ENCODE measurements at regions not wholly inside any gene's neighbourhood (a gene's known extent, or its start where the extent isn't known, plus 50 kb on each side); places are given as distances from the start of the nearest gene placed in this dataset.

DNA sequence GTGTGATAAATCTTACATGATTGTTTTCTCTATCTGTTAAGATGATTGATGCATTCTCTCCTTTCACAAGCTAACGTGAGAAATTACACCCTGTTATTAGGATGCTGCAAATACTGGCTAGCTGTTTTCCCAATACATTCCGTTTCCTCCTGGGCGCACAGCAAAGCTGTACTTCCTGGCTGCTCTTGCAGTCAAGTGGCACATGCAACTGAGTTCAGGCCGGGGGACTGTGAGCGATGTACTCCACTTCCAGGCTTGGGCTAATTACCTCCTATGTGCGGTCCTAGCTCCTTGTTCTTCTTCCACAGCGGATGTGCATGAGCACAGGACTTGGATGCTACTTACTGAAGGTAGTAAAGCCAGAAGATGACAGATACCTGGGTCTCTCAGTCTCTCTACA is 234.9 kb upstream of the SESN3 start:
- no peak for TF ChIP-seq POLR2A (IDR thresholded peaks at IDR 0.05)
- no peak for TF ChIP-seq POLR2AphosphoS5 (IDR thresholded peaks at IDR 0.05; ENCODE audit: insufficient read depth in 1 of 2, low read depth in 1 of 2)
- TF ChIP-seq, protein P1, sequence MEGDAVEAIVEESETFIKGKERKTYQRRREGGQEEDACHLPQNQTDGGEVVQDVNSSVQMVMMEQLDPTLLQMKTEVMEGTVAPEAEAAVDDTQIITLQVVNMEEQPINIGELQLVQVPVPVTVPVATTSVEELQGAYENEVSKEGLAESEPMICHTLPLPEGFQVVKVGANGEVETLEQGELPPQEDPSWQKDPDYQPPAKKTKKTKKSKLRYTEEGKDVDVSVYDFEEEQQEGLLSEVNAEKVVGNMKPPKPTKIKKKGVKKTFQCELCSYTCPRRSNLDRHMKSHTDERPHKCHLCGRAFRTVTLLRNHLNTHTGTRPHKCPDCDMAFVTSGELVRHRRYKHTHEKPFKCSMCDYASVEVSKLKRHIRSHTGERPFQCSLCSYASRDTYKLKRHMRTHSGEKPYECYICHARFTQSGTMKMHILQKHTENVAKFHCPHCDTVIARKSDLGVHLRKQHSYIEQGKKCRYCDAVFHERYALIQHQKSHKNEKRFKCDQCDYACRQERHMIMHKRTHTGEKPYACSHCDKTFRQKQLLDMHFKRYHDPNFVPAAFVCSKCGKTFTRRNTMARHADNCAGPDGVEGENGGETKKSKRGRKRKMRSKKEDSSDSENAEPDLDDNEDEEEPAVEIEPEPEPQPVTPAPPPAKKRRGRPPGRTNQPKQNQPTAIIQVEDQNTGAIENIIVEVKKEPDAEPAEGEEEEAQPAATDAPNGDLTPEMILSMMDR (IDR thresholded peaks at IDR 0.05): no peak
- no peaks in the 10 kb centered on the region for H3K4me1 ChIP-seq
- no peaks in the 10 kb centered on the region for H3K9me3 ChIP-seq
- H3K27ac ChIP-seq: no peak overlapping the region
- no peaks in the 10 kb centered on the region for H3K36me3 ChIP-seq
- no peak overlapping the region for H3K4me3 ChIP-seq
- H3K27me3 ChIP-seq: no peaks in the 10 kb centered on the region
- DNase-seq (ENCODE audit: extremely low spot score in 2 of 2): no peak
- intact Hi-C loops (cut with DNase I): no loop called here

- Histone ChIP-seq H3K27ac (no peak overlapping the region), H3K36me3 (no peaks in the 10 kb centered on the region), H3K27me3 (no peaks in the 10 kb centered on the region), H3K4me1 (peaks cover 11% of the 10 kb centered on the region), H3K4me3 (no peak overlapping the region), H3K9me3 (no peaks in the 10 kb centered on the region)
- DNase-seq (ENCODE audit: extremely low spot score in 2 of 2): no peak
- intact Hi-C loops (cut with DNase I): no loop called here
- TF ChIP-seq, protein P1 (IDR thresholded peaks at IDR 0.05): no peak
- TF ChIP-seq POLR2A (IDR thresholded peaks at IDR 0.05): no peak
- no peak for TF ChIP-seq POLR2AphosphoS5 (IDR thresholded peaks at IDR 0.05; ENCODE audit: insufficient read depth in 1 of 2, low read depth in 1 of 2)
These were observed 230.9 kb upstream of the SESN3 start for GRCh38 chr11:95461858-95462257.

DNA sequence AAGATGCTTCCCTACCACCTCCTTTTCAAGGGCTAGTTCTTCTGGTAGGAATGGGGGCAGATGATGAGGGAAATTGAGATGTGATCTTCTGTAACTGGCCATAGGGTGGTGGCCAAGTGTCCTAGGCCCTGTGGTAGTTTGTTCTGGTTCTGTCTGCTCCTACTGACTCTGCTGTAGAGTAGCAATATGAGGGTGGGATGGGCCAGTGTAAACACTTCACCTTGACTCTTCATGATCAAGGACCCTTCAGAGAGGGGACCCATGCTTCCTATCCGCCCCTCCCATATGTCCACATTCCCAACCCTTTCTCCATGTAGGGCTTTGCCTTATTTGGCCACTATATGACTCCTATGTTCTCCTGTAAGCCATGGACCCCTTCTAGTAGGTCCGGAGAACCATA is 230.3 kb upstream of the SESN3 start:
- TF ChIP-seq, protein P1 (IDR thresholded peaks at IDR 0.05): no peak
- TF ChIP-seq POLR2AphosphoS5 (IDR thresholded peaks at IDR 0.05; ENCODE audit: insufficient read depth in 1 of 2, low read depth in 1 of 2) (no peak), POLR2A (IDR thresholded peaks at IDR 0.05) (no peak)
- no peak overlapping the region for H3K4me3 ChIP-seq
- no peak for DNase-seq (ENCODE audit: extremely low spot score in 2 of 2)
- H3K27ac ChIP-seq: no peak overlapping the region
- intact Hi-C loops (cut with DNase I): no loop called here
- peaks cover 11% of the 10 kb centered on the region for H3K4me1 ChIP-seq
- no peaks in the 10 kb centered on the region for H3K36me3 ChIP-seq
- H3K9me3 ChIP-seq: no peaks in the 10 kb centered on the region
- H3K27me3 ChIP-seq: no peaks in the 10 kb centered on the region

DNA sequence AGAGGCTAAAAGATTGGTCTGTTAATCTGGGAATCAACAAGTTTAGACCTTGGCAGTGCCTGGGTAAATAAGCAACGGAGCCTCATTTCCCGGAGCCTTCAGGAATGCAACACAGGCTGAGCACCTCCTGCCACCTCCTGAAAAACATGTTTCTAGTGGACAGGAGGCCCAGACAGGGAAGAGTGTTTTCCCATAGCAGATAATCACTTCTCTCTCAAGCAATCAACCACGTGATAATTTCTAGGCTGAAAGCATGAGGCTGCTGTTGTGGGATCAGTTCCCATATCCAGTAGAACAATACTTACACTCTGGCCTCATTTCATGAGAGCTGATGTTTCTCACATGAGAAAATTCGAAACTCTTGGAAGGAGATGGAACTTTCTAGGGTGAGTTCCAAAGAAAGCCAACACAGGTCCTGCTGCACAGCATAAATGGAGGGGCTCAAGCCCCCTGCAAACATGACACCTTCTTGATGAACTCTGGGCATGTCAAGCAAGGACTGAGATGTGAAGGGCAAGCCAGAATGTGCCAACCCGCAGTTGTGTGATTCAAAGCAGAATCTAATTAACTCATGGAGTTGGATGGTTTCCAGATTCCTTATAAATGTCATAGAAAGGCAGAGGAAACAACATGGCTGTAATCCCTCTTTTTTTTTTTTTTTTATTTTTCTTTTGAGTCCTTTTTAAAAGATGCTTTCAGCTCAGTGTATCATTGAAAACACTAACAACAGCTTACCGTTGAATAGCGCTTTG is 228.5 kb upstream of the SESN3 start:
- Histone ChIP-seq H3K36me3 (no peaks in the 10 kb centered on the region), H3K9me3 (no peaks in the 10 kb centered on the region), H3K27ac (peak overlapping the region; percentile 4), H3K4me1 (peaks cover 11% of the 10 kb centered on the region), H3K27me3 (no peaks in the 10 kb centered on the region), H3K4me3 (no peak overlapping the region)
- intact Hi-C loops (cut with DNase I): no loop called here
- no peak for TF ChIP-seq POLR2A (IDR thresholded peaks at IDR 0.05)
- TF ChIP-seq POLR2AphosphoS5 (IDR thresholded peaks at IDR 0.05; ENCODE audit: insufficient read depth in 1 of 2, low read depth in 1 of 2): peak in 1 of 2 donors; percentile 23
- TF ChIP-seq, protein P1 (IDR thresholded peaks at IDR 0.05): no peak
- DNase-seq (ENCODE audit: extremely low spot score in 2 of 2): no peak

DNA sequence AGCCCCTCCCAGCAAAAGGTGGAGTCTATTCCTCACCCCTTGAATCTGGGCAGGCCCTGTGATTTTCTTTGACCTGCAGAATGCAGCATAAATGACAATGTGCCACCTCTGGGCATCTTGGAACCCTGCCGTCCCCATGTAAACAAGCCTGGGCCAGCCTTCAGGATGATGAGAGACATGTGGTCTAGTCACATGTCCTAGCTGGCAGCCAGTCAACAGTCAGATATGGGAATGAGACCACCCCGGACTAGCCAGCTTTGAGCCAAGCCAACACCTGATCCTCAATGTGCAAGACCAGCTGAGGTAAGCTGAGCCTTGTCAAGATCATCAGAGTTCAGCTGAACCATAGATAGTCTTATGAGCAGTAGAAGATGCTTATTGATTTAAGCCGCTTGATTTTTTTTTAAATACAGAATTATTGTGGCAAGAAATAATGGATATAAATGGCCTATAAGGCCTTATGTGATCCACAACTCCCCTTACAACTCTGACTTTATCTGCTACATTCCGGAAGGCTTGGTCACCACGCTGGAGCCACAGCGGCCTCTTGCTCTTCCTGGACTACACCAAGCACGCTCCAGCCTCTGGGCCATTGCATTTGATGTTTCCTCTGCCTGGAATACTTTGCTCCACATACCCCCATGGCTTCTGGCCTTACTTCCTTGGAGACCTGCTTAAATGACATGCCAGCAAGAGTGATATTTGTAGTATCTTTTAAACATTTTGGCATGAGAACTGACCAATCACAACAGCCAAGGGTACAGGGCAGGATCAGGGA is 225.9 kb upstream of the SESN3 start:
- H3K36me3 ChIP-seq: no peaks in the 10 kb centered on the region
- TF ChIP-seq, protein P1 (IDR thresholded peaks at IDR 0.05): no peak
- TF ChIP-seq POLR2AphosphoS5 (IDR thresholded peaks at IDR 0.05; ENCODE audit: insufficient read depth in 1 of 2, low read depth in 1 of 2) (no peak), POLR2A (IDR thresholded peaks at IDR 0.05) (no peak)
- peaks cover 29% of the 10 kb centered on the region for H3K4me1 ChIP-seq
- intact Hi-C loops (cut with DNase I): no loop called here
- no peaks in the 10 kb centered on the region for H3K27me3 ChIP-seq
- DNase-seq (ENCODE audit: extremely low spot score in 2 of 2): no peak
- H3K4me3 ChIP-seq: no peak overlapping the region
- H3K9me3 ChIP-seq: no peaks in the 10 kb centered on the region
- H3K27ac ChIP-seq: no peak overlapping the region
